HG03469 (cell line): ENCODE measurements at regions not wholly inside any gene's neighbourhood (a gene's known extent, or its start where the extent isn't known, plus 50 kb on each side); places are given as distances from the start of the nearest gene placed in this dataset.
A peak's percentile ranks its signal among the peaks of the same experiment; 100 is the strongest.

ENCODE experiments used
- ATAC-seq: cut with Tn5 transposase; IDR thresholded peaks from one replicate; pipeline ENCODE4 v1.9.1; 2021; ENCODE audit warnings: mild to moderate bottlenecking, moderate library complexity, moderate number of reproducible peaks; ENCODE audit not compliant: unreplicated experiment

DNA sequence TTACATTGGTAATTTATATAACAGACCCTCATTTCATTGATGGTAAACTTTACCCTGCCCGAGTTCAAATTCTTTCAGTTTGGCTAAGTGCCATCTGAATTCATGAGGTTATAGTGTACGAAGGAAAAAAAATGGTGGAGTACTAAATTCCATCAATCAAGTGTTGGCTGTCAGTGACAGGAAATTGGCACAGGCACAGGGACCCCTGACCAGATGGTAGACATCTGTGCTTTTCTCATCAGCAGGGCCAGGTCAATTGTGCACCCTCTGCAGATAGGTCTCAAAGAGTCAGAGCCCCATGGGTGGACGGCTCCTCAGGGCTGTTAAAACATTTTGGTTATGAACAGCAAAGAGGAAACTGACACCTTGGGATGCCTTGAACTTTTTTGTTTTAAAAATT lies 439.2 kb downstream of the SETBP1 start:
- ATAC-seq = no peak

- ATAC-seq = no peak
Measured at GRCh38 chr18:45121146-45121545, 440.5 kb downstream of the SETBP1 start.

- ATAC-seq = no peak
Measured at GRCh38 chr18:45122506-45122905, 441.8 kb downstream of the SETBP1 start.

DNA sequence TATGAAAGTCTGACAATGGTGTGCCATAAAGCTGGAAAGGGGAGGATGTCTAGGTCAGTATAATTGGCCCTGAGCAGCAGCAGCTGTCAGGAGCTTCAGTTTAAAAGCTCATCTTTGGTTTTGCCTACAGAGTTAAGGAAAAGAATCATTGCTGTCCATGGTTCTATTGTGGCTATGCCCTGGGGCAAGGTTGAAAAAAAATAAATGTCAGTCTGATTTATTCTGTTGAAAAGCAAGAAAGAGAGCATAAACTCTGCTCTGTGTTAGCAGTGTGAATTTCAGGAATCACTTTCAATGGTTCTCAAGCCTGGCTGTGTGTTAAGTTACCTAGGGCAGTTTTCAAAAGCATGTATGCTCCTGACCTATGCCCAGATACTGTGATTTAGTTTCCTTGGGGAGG lies 446.7 kb downstream of the SETBP1 start:
- no peak for ATAC-seq

GRCh38 chr18:45133276-45133675 lies 452.6 kb downstream of the SETBP1 start:
- no peak for ATAC-seq

GRCh38 chr18:45136381-45137086 lies 455.8 kb downstream of the SETBP1 start:
- ATAC-seq = peak; percentile 39

DNA sequence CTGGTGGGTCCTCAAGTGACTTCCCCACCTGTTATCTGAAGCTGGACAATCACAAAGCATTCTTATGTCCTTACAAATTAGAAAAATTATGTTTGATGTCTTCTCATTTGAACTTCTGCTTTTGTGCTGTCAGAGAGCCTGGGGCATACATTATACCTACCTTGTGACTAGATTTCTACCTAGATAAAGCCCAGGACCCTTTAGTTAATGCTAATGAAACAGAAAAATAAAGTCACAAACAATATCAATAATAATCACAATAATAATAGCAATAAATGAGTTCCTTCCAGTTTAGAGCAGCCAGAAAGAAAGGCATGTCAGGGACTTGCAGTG lies 456.4 kb downstream of the SETBP1 start:
- peak; percentile 24 for ATAC-seq

DNA sequence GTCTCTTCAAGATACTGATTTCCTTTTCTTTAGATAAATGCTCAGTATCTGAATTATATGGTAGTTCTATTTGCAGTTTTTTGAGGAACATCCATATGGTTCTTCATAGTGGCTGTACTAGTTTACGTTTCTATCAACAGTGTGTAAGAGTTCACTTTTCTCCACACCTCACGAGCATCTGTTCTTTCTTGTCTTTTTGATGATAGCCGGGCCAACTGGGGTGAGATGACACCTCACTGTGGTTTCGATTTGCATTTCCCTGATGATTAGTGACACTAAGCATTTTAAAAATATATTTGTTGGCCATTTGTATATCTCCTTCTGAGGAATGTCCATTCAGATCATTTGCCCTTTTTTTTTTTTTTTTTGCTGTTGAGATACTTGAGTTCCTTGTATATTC lies 458.8 kb downstream of the SETBP1 start:
- no peak for ATAC-seq

- ATAC-seq = no peak
Measured at GRCh38 chr18:45142868-45143267, 462.2 kb downstream of the SETBP1 start.

DNA sequence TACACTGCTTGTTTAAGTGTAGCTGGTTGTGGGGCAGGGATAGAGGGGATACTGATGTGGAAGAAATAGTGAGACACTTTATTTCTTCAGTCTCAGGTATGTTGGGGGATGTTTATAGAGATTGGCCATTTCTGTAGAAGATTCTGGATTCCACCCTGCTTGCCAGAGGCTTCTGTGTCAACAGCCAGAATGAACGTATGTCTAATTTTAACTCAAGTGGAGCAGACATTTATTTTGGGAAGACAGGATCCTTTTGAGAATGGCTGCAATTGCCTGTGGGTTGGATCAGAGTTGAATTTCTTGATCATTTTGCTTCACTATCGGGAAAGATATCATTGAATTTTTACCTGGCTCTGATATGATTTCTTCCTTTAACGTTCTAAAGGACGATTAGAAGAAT lies 465.6 kb upstream of the SLC14A2 start:
- no peak for ATAC-seq

- no peak for ATAC-seq
Measured at GRCh38 chr18:45151645-45152044, 463.6 kb upstream of the SLC14A2 start.

- no peak for ATAC-seq
Measured at GRCh38 chr18:45155526-45155925, 459.8 kb upstream of the SLC14A2 start.

GRCh38 chr18:45156946-45157345 lies 458.3 kb upstream of the SLC14A2 start:
- ATAC-seq = no peak

- ATAC-seq = no peak
Measured at GRCh38 chr18:45157576-45157975, 457.7 kb upstream of the SLC14A2 start.

DNA sequence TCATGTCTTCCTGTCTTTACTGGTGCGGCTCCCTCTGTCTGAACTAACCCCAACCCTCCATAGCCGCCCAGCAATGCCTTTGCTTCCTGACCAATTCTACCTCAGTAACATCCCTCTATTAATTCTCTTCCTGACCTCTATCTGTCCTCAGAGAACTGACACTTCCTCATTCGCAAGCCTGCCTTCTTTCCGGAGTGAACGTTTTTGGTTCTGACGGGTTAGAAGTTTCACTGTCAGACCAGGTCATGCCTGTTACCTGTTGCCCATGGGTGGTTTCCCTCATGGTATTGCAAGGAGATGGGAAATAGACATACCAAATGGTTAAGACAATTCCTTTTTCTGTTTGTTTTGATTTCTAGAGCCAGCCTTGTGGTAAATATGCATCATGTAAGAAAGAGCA lies 453.4 kb upstream of the SLC14A2 start:
- ATAC-seq = peak; percentile 85

GRCh38 chr18:45163871-45164270 lies 451.4 kb upstream of the SLC14A2 start:
- ATAC-seq = no peak

GRCh38 chr18:45164551-45164950 lies 450.7 kb upstream of the SLC14A2 start:
- no peak for ATAC-seq

DNA sequence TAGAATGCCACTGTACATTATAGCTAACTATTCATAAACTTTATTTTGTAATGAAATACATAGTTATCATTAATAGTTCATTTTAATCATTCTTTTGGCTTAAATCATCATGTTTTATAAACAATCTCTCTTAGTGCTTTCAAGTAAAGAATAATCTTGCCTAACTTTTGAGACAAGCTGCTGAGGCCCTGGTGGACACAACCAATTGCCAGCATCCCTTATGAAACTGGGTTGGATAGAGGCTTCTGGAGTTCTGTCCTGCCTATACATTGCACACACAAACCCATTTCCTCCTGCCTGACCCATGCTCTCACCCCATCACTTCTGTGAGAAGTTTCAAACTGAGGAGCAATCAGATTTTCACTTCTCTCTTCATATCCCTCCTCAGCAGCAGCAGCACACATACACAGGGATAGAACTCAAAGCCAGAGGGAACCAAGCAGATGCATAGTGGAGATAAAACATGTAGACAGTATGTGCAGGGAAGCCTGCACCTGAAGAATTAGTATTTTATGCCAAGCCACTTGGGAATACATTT lies 450.0 kb upstream of the SLC14A2 start:
- ATAC-seq = no peak

DNA sequence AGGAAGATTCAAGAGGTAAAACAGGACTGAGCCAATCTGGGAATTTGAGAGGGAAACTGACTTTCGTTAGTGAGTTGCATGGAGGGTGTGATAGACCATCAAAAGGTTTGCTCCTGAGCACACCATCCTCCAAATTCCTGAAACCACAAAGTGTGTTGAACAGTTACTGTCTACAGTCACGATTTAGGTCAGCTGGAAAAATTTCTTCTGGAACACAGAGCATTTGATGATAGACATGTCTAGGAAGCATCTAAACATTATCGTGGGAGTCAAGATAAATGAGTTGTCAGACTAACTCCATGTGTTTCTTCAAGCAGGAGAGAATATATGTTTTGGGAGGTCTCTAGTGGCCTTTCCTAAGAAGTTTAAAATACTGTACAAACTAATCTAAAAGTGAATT lies 449.4 kb upstream of the SLC14A2 start:
- ATAC-seq = no peak

- no peak for ATAC-seq
Measured at GRCh38 chr18:45166341-45166835, 448.9 kb upstream of the SLC14A2 start.

- ATAC-seq = no peak
Measured at GRCh38 chr18:45166836-45167551, 448.3 kb upstream of the SLC14A2 start.

GRCh38 chr18:45167631-45168280 lies 447.5 kb upstream of the SLC14A2 start:
- no peak for ATAC-seq
